H1 (cell line): ENCODE measurements at regions not wholly inside any gene's neighbourhood (a gene's known extent, or its start where the extent isn't known, plus 50 kb on each side); places are given as distances from the start of the nearest gene placed in this dataset.

ENCODE experiments used
- CTCF ChIA-PET: fragments of 300-600 bp; sonication (Branson Sonifier 250); formaldehyde crosslinking; loops from one replicate; lab custom pipeline; 2021; ENCODE audit not compliant: partially characterized antibody; lab: Charles Lee
- POLR2A ChIA-PET: fragments of 300-600 bp; sonication (Branson Sonifier 250); formaldehyde crosslinking; loops from one replicate; lab custom pipeline; 2021; ENCODE audit warnings: inconsistent platforms; ENCODE audit not compliant: partially characterized antibody; lab: Charles Lee
- DNase-seq, 2 experiments: peaks; one replicate each; pipeline versions ENCODE4 v3.0.0 to v3.0.0-alpha.2; 2010 to 2022; ENCODE audit warnings: low spot score in 2 of 2, low read depth in 1 of 2, mixed read lengths in 1 of 2
- FAIRE-seq: peaks from 2 replicates; lab custom pipeline; 2011; peaks lifted over from hg19 to GRCh38; lab: Jason Lieb, UNC
- H2AFZ ChIP-seq: 2 replicates; pipeline ENCODE4 v1.8.1; 2012; ENCODE audit warnings: low read length, inconsistent platforms
- H2AK5ac ChIP-seq: 2 replicates; pipeline ENCODE4 v1.6.1; 2013; ENCODE audit warnings: low read depth, low read length
- H2BK120ac ChIP-seq: replicated peaks from 2 replicates; pipeline ENCODE3; 2013; ENCODE audit warnings: low read depth, low read length, inconsistent platforms
- H2BK12ac ChIP-seq: 2 replicates; pipeline ENCODE4 v1.6.1; 2013; ENCODE audit warnings: low read depth, low read length
- H2BK15ac ChIP-seq: 2 replicates; pipeline ENCODE4 v1.6.1; 2013; ENCODE audit warnings: low read length
- H2BK20ac ChIP-seq: 2 replicates; pipeline ENCODE4 v1.6.1; 2013; ENCODE audit warnings: low read length
- H2BK5ac ChIP-seq: 2 replicates; pipeline ENCODE4 v1.6.1; 2013; ENCODE audit warnings: low read depth, low read length
- H3K14ac ChIP-seq: 2 replicates; pipeline ENCODE4 v1.6.1; 2013; ENCODE audit warnings: inconsistent platforms; ENCODE audit not compliant: insufficient read length
- H3K18ac ChIP-seq: 2 replicates; pipeline ENCODE4 v1.6.1; 2013; ENCODE audit warnings: low read length; ENCODE audit errors: extremely low read depth
- H3K23ac ChIP-seq: 2 replicates; pipeline ENCODE4 v1.6.1; 2013; ENCODE audit warnings: inconsistent platforms; ENCODE audit not compliant: insufficient read length
- H3K23me2 ChIP-seq: 2 replicates; pipeline ENCODE4 v1.6.1; 2013; ENCODE audit warnings: low read depth, low read length
- H3K27ac ChIP-seq: 2 replicates; pipeline ENCODE4 v1.6.1; 2011; ENCODE audit warnings: low read depth, low read length, inconsistent platforms
- H3K27me3 ChIP-seq, 4 experiments: replicated peaks in 1 of 4; 1 replicate in 1 of 4; 2 replicates in 3 of 4; pipeline versions ENCODE4 v1.6.1 to v1.8.1; 2011 to 2013; ENCODE audit warnings: low read length in 3 of 4, mild to moderate bottlenecking in 3 of 4, inconsistent platforms in 2 of 4, mixed read lengths in 2 of 4, moderate library complexity in 1 of 4; ENCODE audit not compliant: control insufficient read depth in 3 of 4, insufficient read depth in 3 of 4; ENCODE audit errors: extremely low read depth in 1 of 4
- H3K36me3 ChIP-seq, 4 experiments: 2 replicates each; pipeline versions ENCODE4 v1.6.1 to v1.8.1; 2011 to 2013; ENCODE audit warnings: mild to moderate bottlenecking in 4 of 4, low read length in 3 of 4, moderate library complexity in 2 of 4, control low read depth in 1 of 4, inconsistent platforms in 1 of 4; ENCODE audit not compliant: insufficient read depth in 4 of 4, control insufficient read depth in 2 of 4
- H3K4ac ChIP-seq: replicated peaks from 2 replicates; pipeline ENCODE3; 2013; ENCODE audit warnings: low read length, low read depth, mixed read lengths, inconsistent platforms; ENCODE audit not compliant: insufficient read length
- H3K4me1 ChIP-seq, 4 experiments: replicated peaks in 1 of 4; 1 replicate in 1 of 4; 2 replicates in 3 of 4; pipeline versions ENCODE4 v1.6.1 to v1.8.1; 2011 to 2013; ENCODE audit warnings: low read length in 3 of 4, inconsistent platforms in 2 of 4, mixed read lengths in 1 of 4; ENCODE audit not compliant: insufficient read depth in 4 of 4, control insufficient read depth in 3 of 4
- H3K4me2 ChIP-seq, 2 experiments: 2 replicates each; pipeline versions ENCODE4 v1.6.1 to v1.8.1; 2011 to 2013; ENCODE audit warnings: low read depth in 2 of 2, low read length in 2 of 2, control low read depth in 1 of 2, inconsistent platforms in 1 of 2, mild to moderate bottlenecking in 1 of 2; ENCODE audit not compliant: insufficient read depth in 1 of 2
- H3K4me3 ChIP-seq, 4 experiments: fragments of 200-600, 300-600 bp in 1 of 4; sonication (generic), shearing (Covaris generic), sonication (Bioruptor Twin) in 1 of 4; 2 replicates each; pipeline versions ENCODE4 v1.5.1 to v1.8.1; 2011 to 2016; ENCODE audit warnings: low read length in 4 of 4, low read depth in 3 of 4, control low read depth in 2 of 4, inconsistent platforms in 2 of 4, mild to moderate bottlenecking in 2 of 4, mixed read lengths in 1 of 4, moderate library complexity in 1 of 4; ENCODE audit not compliant: insufficient read depth in 2 of 4; ENCODE audit errors: extremely low read depth in 1 of 4
- H3K56ac ChIP-seq: replicated peaks from 2 replicates; pipeline ENCODE3; 2013; ENCODE audit warnings: low read depth, mild to moderate bottlenecking, mixed read lengths, low read length, inconsistent platforms; ENCODE audit not compliant: insufficient read length
- H3K79me1 ChIP-seq: 2 replicates; pipeline ENCODE4 v1.6.1; 2013; ENCODE audit warnings: low read depth, low read length, control low read depth
- H3K79me2 ChIP-seq, 2 experiments: 2 replicates each; pipeline versions ENCODE4 v1.6.1 to v1.8.1; 2012 to 2013; ENCODE audit warnings: low read length in 2 of 2, mild to moderate bottlenecking in 2 of 2, inconsistent platforms in 1 of 2; ENCODE audit not compliant: insufficient read depth in 2 of 2, control insufficient read depth in 1 of 2
- H3K9ac ChIP-seq, 4 experiments: replicated peaks in 1 of 4; 1 replicate in 1 of 4; 2 replicates in 3 of 4; pipeline versions ENCODE4 v1.6.1 to v1.8.1; 2011 to 2013; ENCODE audit warnings: low read depth in 3 of 4, low read length in 3 of 4, control low read depth in 2 of 4, mild to moderate bottlenecking in 2 of 4, moderate library complexity in 2 of 4, inconsistent platforms in 1 of 4; ENCODE audit errors: extremely low read depth in 1 of 4
- H3K9me3 ChIP-seq, 2 experiments: 2 replicates each; pipeline versions ENCODE4 v1.6.1 to v1.8.1; 2012 to 2013; ENCODE audit warnings: mild to moderate bottlenecking in 2 of 2, moderate library complexity in 2 of 2, control low read depth in 1 of 2, inconsistent platforms in 1 of 2, low read depth in 1 of 2, low read length in 1 of 2, mixed read lengths in 1 of 2; ENCODE audit not compliant: insufficient read depth in 2 of 2
- H4K20me1 ChIP-seq, 2 experiments: replicated peaks in 1 of 2; 2 replicates each; pipeline versions ENCODE3 to v1.8.1; 2011 to 2013; ENCODE audit warnings: inconsistent platforms in 2 of 2, low read length in 2 of 2, mild to moderate bottlenecking in 1 of 2; ENCODE audit not compliant: insufficient read depth in 2 of 2, control insufficient read depth in 1 of 2
- H4K5ac ChIP-seq: 2 replicates; pipeline ENCODE4 v1.6.1; 2013; ENCODE audit warnings: low read length, low read depth, mixed read lengths, inconsistent platforms; ENCODE audit not compliant: insufficient read length
- H4K8ac ChIP-seq: 2 replicates; pipeline ENCODE4 v1.8.0; 2013; ENCODE audit warnings: mild to moderate bottlenecking, moderate library complexity, low read length, inconsistent platforms; ENCODE audit not compliant: insufficient read depth; ENCODE audit errors: extremely low read depth
- H4K91ac ChIP-seq: replicated peaks from 2 replicates; pipeline ENCODE3; 2013; ENCODE audit warnings: low read length, mixed read lengths, inconsistent platforms; ENCODE audit not compliant: insufficient read length
- BACH1 ChIP-seq: IDR thresholded peaks from 2 replicates; pipeline ENCODE4 v1.6.1; 2012; ENCODE audit warnings: low read length, improper control_type of control experiment
- CREB1 ChIP-seq: IDR thresholded peaks from 2 replicates; pipeline ENCODE4 v1.6.1; 2012; ENCODE audit warnings: inconsistent platforms
- CTBP2 ChIP-seq: IDR thresholded peaks from 2 replicates; pipeline ENCODE4 v1.7.0; 2011; ENCODE audit warnings: borderline replicate concordance, mild to moderate bottlenecking, moderate library complexity, mixed read lengths, low read length; ENCODE audit not compliant: insufficient read depth, insufficient read length
- KDM1A ChIP-seq: fragments of 200-600, 300-600 bp; sonication (generic); IDR thresholded peaks from 2 replicates; pipeline ENCODE4 v1.7.1; 2016; ENCODE audit warnings: mild to moderate bottlenecking, low read length, borderline replicate concordance
- NRF1 ChIP-seq: IDR thresholded peaks from 2 replicates; pipeline ENCODE4 v1.6.1; 2011; ENCODE audit warnings: mild to moderate bottlenecking, low read depth, low read length, improper control_type of control experiment
- PHF8 ChIP-seq: fragments of 200-600 bp; sonication (generic); conservative IDR thresholded peaks from 2 replicates; pipeline ENCODE4 v1.7.1; 2012; ENCODE audit warnings: low read depth, mild to moderate bottlenecking, inconsistent platforms, low read length, moderate library complexity
- POU5F1 ChIP-seq: IDR thresholded peaks from 2 replicates; pipeline ENCODE4 v1.6.1; 2011; ENCODE audit warnings: low read depth, mild to moderate bottlenecking, low read length, moderate library complexity
- RFX5 ChIP-seq: IDR thresholded peaks from 2 replicates; pipeline ENCODE4 v1.6.1; 2011; ENCODE audit warnings: low read depth, low read length, improper control_type of control experiment, borderline replicate concordance
- SIX5 ChIP-seq: IDR thresholded peaks from 2 replicates; pipeline ENCODE4 v1.6.1; 2011; ENCODE audit warnings: mild to moderate bottlenecking, low read depth, low read length
- TCF12 ChIP-seq: IDR thresholded peaks from 2 replicates; pipeline ENCODE4 v1.6.1; 2011; ENCODE audit warnings: low read depth, mild to moderate bottlenecking, low read length
- WGBS, 2 experiments: shearing (Covaris generic) in 1 of 2; methylation state at CpG; one replicate each; pipeline versions ENCODE4 v1.1.6 to v1.1.7; 2013 to 2015; ENCODE audit warnings: low lambda C conversion rate in 2 of 2, mixed read lengths in 2 of 2, inconsistent platforms in 1 of 2, low coverage in 1 of 2, missing lambda C conversion rate in 1 of 2; ENCODE audit not compliant: insufficient replicate concordance in 2 of 2, insufficient coverage in 1 of 2, insufficient read length in 1 of 2; ENCODE audit errors: extremely low coverage in 1 of 2, missing lambda C conversion rate in 1 of 2; 5-methylcytosine and 5-hydroxymethylcytosine counted together
- TF ChIP-seq, protein P1 (sequence below): IDR thresholded peaks from 2 replicates; pipeline ENCODE4 v1.6.1; 2011; ENCODE audit warnings: low read depth, mild to moderate bottlenecking, low read length; ENCODE audit not compliant: insufficient read depth

DNA sequence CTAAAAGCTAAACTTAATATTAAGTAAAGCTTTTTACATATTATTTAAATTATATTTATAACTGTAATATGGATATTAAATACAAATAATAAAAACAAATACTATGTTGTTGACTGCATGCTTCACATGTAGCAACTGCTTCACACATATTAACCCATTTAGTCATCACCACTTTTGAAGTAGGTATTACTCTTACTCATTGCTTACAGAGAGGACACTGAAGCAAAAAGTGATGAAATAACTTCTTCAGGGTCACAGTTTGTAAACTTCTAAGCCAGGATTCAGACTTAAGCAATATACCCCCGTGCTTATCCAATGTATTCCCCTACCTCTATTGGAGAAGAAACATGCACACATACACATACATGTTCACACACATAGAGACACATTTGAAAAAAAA lies 166.6 kb downstream of the DKK2 start:
- ChIA-PET CTCF (interaction anchor here (0.8 to 1.7 kb wide), 3 partner anchors 23 to 314 kb away, joined by 3 to 4 read pairs (median 3); no protein-coding TSS in a partner anchor), POLR2A (no interaction called here)
- Histone ChIP-seq H2BK20ac (no peak overlapping the region), H3K36me3 (no peaks in the 10 kb centered on the region), H4K8ac (no peak overlapping the region), H4K5ac (no peak overlapping the region), H3K27me3 (no peaks in the 10 kb centered on the region), H3K4ac (no peak overlapping the region), H3K9ac (no peak overlapping the region), H2BK12ac (no peak overlapping the region), H3K23ac (no peak overlapping the region), H3K27ac (no peak overlapping the region), H4K91ac (no peak overlapping the region), H3K9me3 (no peaks in the 10 kb centered on the region), H2BK120ac (no peak overlapping the region), H2BK15ac (no peak overlapping the region), H3K4me1 (no peaks in the 10 kb centered on the region), H3K4me3 (no peak overlapping the region), H4K20me1 (no peaks in the 10 kb centered on the region), H3K14ac (no peak overlapping the region), H2AK5ac (no peak overlapping the region), H3K18ac (no peak overlapping the region), H2AFZ (no peak overlapping the region), H3K56ac (no peak overlapping the region), H3K79me2 (no peaks in the 10 kb centered on the region), H3K79me1 (no peaks in the 10 kb centered on the region), H2BK5ac (no peak overlapping the region), H3K4me2 (no peak overlapping the region), H3K23me2 (no peaks in the 10 kb centered on the region)
- DNase-seq (no peak), FAIRE-seq (no peak)
- TF ChIP-seq KDM1A (no peak), SIX5 (no peak), NRF1 (no peak), CREB1 (no peak), TCF12 (no peak), CTBP2 (no peak), POU5F1 (no peak), PHF8 (no peak), BACH1 (no peak), RFX5 (no peak)
- TF ChIP-seq, protein P1, sequence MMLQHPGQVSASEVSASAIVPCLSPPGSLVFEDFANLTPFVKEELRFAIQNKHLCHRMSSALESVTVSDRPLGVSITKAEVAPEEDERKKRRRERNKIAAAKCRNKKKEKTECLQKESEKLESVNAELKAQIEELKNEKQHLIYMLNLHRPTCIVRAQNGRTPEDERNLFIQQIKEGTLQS, result no peak
- WGBS, 2 experiments, result 94% methylated on average over 1 of the region's 1 CpG; no CpG with 5 or more reads in 1 of the 2 experiments
